ENCODE measurements at regions not wholly inside any gene's neighbourhood (a gene's known extent, or its start where the extent isn't known, plus 50 kb on each side); places are given as distances from the start of the nearest gene placed in this dataset.

DNA sequence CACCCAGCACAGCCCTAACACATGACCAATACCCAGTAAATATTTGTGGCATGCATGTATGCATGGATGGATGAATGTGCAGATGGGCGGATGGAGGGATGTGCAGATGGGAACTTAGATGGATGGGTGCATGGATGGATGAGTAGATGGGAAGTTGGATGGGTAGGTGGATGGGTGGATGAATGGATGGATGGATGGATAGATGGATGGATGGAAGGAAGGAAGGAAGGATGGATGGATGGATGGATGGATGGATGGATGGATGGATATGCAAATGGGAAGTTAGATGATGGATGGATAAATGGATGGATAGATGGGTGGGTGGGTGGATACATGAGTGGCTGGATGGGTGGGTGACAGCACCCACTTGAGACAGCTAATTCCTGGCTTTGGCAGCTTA lies 193.2 kb upstream of the TNRC6C start:
- Mint-ChIP-seq H3K9me3 (no peaks in the 10 kb centered on the region), H3K4me3 (no peak overlapping the region), H3K27me3 (ENCODE audit: low read depth) (peaks cover 4% of the 10 kb centered on the region), H3K4me1 (no peaks in the 10 kb centered on the region), H3K36me3 (ENCODE audit: low read depth) (no peaks in the 10 kb centered on the region), H3K27ac (ENCODE audit: unreplicated experiment) (no peak overlapping the region)
- TF ChIP-seq CTCF (conservative IDR thresholded peaks at IDR 0.05): no peak
- DNase-seq (ENCODE audit: low read depth, low spot score): no peak

DNA sequence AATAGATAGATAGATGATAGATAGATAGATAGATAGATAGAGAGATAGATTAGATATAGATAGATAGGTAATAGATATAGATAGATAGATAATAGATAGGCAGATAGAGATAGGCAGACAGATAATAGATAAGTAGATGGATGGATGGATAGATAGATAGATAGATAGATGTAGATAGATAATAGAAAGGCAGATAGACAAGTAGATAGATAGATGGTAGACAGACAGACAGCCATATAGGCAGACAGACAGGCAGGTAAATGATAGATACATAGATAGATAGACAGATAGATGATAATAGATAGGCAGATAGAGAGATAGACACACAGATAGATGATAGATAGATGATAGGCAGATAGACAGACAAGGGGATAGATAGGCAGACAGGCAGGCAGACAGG lies 191.4 kb upstream of the TNRC6C start:
- peaks cover under 1% of the 10 kb centered on the region for H3K4me1 Mint-ChIP-seq
- H3K27me3 Mint-ChIP-seq (ENCODE audit: low read depth): peaks cover 4% of the 10 kb centered on the region
- H3K4me3 Mint-ChIP-seq: no peak overlapping the region
- H3K9me3 Mint-ChIP-seq: no peaks in the 10 kb centered on the region
- DNase-seq (ENCODE audit: low read depth, low spot score): no peak
- no peaks in the 10 kb centered on the region for H3K36me3 Mint-ChIP-seq (ENCODE audit: low read depth)
- no peak for TF ChIP-seq CTCF (conservative IDR thresholded peaks at IDR 0.05)
- H3K27ac Mint-ChIP-seq (ENCODE audit: unreplicated experiment): no peak overlapping the region

GRCh38 chr17:77768248-77768852 lies 190.2 kb upstream of the TNRC6C start:
- peaks cover 4% of the 10 kb centered on the region for H3K27me3 Mint-ChIP-seq (ENCODE audit: low read depth)
- peaks cover 13% of the 10 kb centered on the region for H3K4me1 Mint-ChIP-seq
- DNase-seq (ENCODE audit: low read depth, low spot score): no peak
- H3K27ac Mint-ChIP-seq (ENCODE audit: unreplicated experiment): no peak overlapping the region
- no peak overlapping the region for H3K4me3 Mint-ChIP-seq
- no peaks in the 10 kb centered on the region for H3K9me3 Mint-ChIP-seq
- no peaks in the 10 kb centered on the region for H3K36me3 Mint-ChIP-seq (ENCODE audit: low read depth)
- no peak for TF ChIP-seq CTCF (conservative IDR thresholded peaks at IDR 0.05)

DNA sequence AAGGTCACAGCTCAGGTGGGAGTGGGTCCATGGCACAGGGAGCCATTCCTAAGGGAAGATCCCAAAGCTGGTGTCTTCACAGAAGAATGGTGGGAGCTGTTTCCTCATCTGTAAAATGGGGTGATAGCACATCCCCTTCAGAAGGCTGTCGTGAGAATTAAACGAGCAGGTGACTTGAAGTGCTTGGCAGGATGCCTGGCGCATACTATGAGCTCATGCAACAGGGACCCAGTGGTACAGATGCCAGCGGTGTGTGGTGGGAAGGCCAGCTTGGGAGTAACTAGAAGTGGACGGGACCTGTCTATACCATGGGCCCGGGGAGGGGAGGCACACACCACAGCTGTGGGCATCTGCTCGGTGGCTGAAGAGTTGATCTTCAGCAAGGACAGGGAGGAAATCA lies 189.3 kb upstream of the TNRC6C start:
- peaks cover 14% of the 10 kb centered on the region for H3K4me1 Mint-ChIP-seq
- H3K9me3 Mint-ChIP-seq: no peaks in the 10 kb centered on the region
- peaks cover under 1% of the 10 kb centered on the region for H3K27me3 Mint-ChIP-seq (ENCODE audit: low read depth)
- DNase-seq (ENCODE audit: low read depth, low spot score): no peak
- peak overlapping the region; percentile 19 for H3K27ac Mint-ChIP-seq (ENCODE audit: unreplicated experiment)
- TF ChIP-seq CTCF (conservative IDR thresholded peaks at IDR 0.05): no peak
- H3K36me3 Mint-ChIP-seq (ENCODE audit: low read depth): no peaks in the 10 kb centered on the region
- H3K4me3 Mint-ChIP-seq: no peak overlapping the region

DNA sequence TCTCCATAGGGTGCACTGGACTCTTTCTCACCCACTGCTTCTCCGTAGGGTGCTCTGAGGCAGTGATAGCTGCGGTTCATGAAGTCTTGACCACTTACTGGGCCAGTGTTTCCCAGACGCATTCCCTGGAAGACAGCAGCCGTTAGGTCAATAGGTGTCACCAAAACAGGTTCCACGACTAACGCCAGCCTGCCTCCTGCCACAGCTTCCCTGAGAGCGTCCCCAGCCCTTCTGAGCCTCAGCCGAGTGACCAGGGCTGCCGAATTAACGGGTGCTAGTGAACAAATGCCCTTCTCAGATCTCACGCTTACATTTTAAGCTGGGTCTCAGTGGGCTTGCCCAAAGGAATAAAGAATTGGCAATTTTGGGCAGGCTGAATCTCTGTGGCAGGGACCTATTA lies 188.7 kb upstream of the TNRC6C start:
- Mint-ChIP-seq H3K36me3 (ENCODE audit: low read depth) (no peaks in the 10 kb centered on the region), H3K4me1 (peaks cover 14% of the 10 kb centered on the region), H3K9me3 (no peaks in the 10 kb centered on the region), H3K4me3 (no peak overlapping the region), H3K27ac (ENCODE audit: unreplicated experiment) (no peak overlapping the region), H3K27me3 (ENCODE audit: low read depth) (no peaks in the 10 kb centered on the region)
- TF ChIP-seq CTCF (conservative IDR thresholded peaks at IDR 0.05): no peak
- no peak for DNase-seq (ENCODE audit: low read depth, low spot score)

All from neural crest cell (in vitro differentiated cells).